Stimulated activated CD8-positive, alpha-beta memory T cell treated with anti-CD3 and anti-CD28 coated beads, Interleukin-4, amount 100 ng/mL, for 1 hour (primary cell): ENCODE measurements at regions not wholly inside any gene's neighbourhood (a gene's known extent, or its start where the extent isn't known, plus 50 kb on each side); places are given as distances from the start of the nearest gene placed in this dataset.
"Not testable (repeated sequence)": the region's sequence is repeated elsewhere in the genome, so short reads cannot be mapped to it uniquely, and the experiment has no call there.

Source experiments
- DNase-seq, 2 donors: peaks; one replicate each; pipeline ENCODE4 v3.0.0-alpha.2; 2020; ENCODE audit warnings: low read depth in 2 of 2, low spot score in 1 of 2

- DNase-seq = no peak
Measured at GRCh38 chr17:31798205-31798724, 60.8 kb downstream of the COPRS start.

- DNase-seq = not testable (repeated sequence)
Measured at GRCh38 chr17:31795941-31796340, 63.1 kb downstream of the COPRS start.

GRCh38 chr17:31794111-31794510, 64.9 kb downstream of the COPRS start:
- no peak for DNase-seq

- DNase-seq = not testable (repeated sequence)
Measured at GRCh38 chr17:31793634-31794033, 65.4 kb downstream of the COPRS start.

GRCh38 chr17:31792007-31792585, 66.9 kb downstream of the COPRS start:
- DNase-seq = no peak

- no peak for DNase-seq
Measured at GRCh38 chr17:31789707-31790505, 69.1 kb downstream of the COPRS start.

GRCh38 chr17:31788956-31789355, 70.1 kb downstream of the COPRS start:
- no peak for DNase-seq

GRCh38 chr17:31788571-31788946, 70.5 kb downstream of the COPRS start:
- no peak for DNase-seq

- DNase-seq = no peak
Measured at GRCh38 chr17:31787857-31788570, 71.0 kb downstream of the COPRS start.

- DNase-seq = no peak
Measured at GRCh38 chr17:31786796-31787481, 72.1 kb downstream of the COPRS start.

- no peak for DNase-seq
Measured at GRCh38 chr17:31780483-31780882, 78.6 kb downstream of the COPRS start.

GRCh38 chr17:31778523-31778922, 80.5 kb downstream of the COPRS start:
- DNase-seq = no peak

- DNase-seq = not testable (repeated sequence)
Measured at GRCh38 chr17:31771328-31771727, 87.7 kb downstream of the COPRS start.

GRCh38 chr17:31770501-31770900, 88.5 kb downstream of the COPRS start:
- DNase-seq = not testable (repeated sequence)

- DNase-seq = not testable (repeated sequence)
Measured at GRCh38 chr17:31761836-31762510, 97.1 kb downstream of the COPRS start.

GRCh38 chr17:31758646-31759045, 100.4 kb downstream of the COPRS start:
- DNase-seq = no peak

- no peak for DNase-seq
Measured at GRCh38 chr17:31757097-31757496, 101.9 kb downstream of the COPRS start.

GRCh38 chr17:31754239-31754945, 104.7 kb downstream of the COPRS start:
- no peak for DNase-seq

GRCh38 chr17:31753011-31753410, 106.0 kb downstream of the COPRS start:
- DNase-seq = no peak

GRCh38 chr17:31752584-31752983, 106.5 kb downstream of the COPRS start:
- DNase-seq = no peak
